GM21529 (cell line): ENCODE measurements at regions not wholly inside any gene's neighbourhood (a gene's known extent, or its start where the extent isn't known, plus 50 kb on each side); places are given as distances from the start of the nearest gene placed in this dataset.
"Not testable (repeated sequence)": the region's sequence is repeated elsewhere in the genome, so short reads cannot be mapped to it uniquely, and the experiment has no call there.

Source experiments
- ATAC-seq: cut with Tn5 transposase; IDR thresholded peaks from one replicate; pipeline ENCODE4 v1.9.1; 2021; ENCODE audit not compliant: unreplicated experiment

GRCh38 chr9:28082671-28083070 lies 509.4 kb upstream of the C9orf72 start:
- ATAC-seq, result no peak

- ATAC-seq, result no peak
Observed at GRCh38 chr9:28086881-28087280, 513.6 kb upstream of the C9orf72 start.

- no peak for ATAC-seq
Observed at GRCh38 chr9:28092981-28093936, 520.0 kb upstream of the C9orf72 start.

- ATAC-seq, result no peak
Observed at GRCh38 chr9:28101509-28101908, 528.2 kb upstream of the C9orf72 start.

- no peak for ATAC-seq
Observed at GRCh38 chr9:28105001-28105400, 531.7 kb upstream of the C9orf72 start.

GRCh38 chr9:28120184-28120583 lies 546.9 kb upstream of the C9orf72 start:
- ATAC-seq, result no peak

- no peak for ATAC-seq
Observed at GRCh38 chr9:28120626-28121025, 547.3 kb upstream of the C9orf72 start.

- no peak for ATAC-seq
Observed at GRCh38 chr9:28121366-28121765, 548.1 kb upstream of the C9orf72 start.

GRCh38 chr9:28124917-28125316 lies 551.6 kb upstream of the C9orf72 start:
- no peak for ATAC-seq

- no peak for ATAC-seq
Observed at GRCh38 chr9:28127101-28127500, 553.8 kb upstream of the C9orf72 start.

GRCh38 chr9:28134446-28134976 lies 561.2 kb upstream of the C9orf72 start:
- ATAC-seq, result no peak

- ATAC-seq, result no peak
Observed at GRCh38 chr9:28135549-28135948, 562.3 kb upstream of the C9orf72 start.

- ATAC-seq, result no peak
Observed at GRCh38 chr9:28136113-28136512, 562.8 kb upstream of the C9orf72 start.

- ATAC-seq, result not testable (repeated sequence)
Observed at GRCh38 chr9:28147430-28147829, 574.1 kb upstream of the C9orf72 start.

GRCh38 chr9:28147923-28148597 lies 574.8 kb upstream of the C9orf72 start:
- not testable (repeated sequence) for ATAC-seq

GRCh38 chr9:28149361-28150050 lies 576.2 kb upstream of the C9orf72 start:
- ATAC-seq, result not testable (repeated sequence)

GRCh38 chr9:28155067-28155466 lies 581.8 kb upstream of the C9orf72 start:
- no peak for ATAC-seq

- ATAC-seq, result no peak
Observed at GRCh38 chr9:28155671-28156070, 582.4 kb upstream of the C9orf72 start.

GRCh38 chr9:28158451-28158850 lies 585.2 kb upstream of the C9orf72 start:
- ATAC-seq, result no peak

GRCh38 chr9:28163619-28164018 lies 590.3 kb upstream of the C9orf72 start:
- no peak for ATAC-seq

GRCh38 chr9:28166179-28166578 lies 592.9 kb upstream of the C9orf72 start:
- no peak for ATAC-seq
